ENCODE measurements at regions not wholly inside any gene's neighbourhood (a gene's known extent, or its start where the extent isn't known, plus 50 kb on each side); places are given as distances from the start of the nearest gene placed in this dataset.
"Not testable (repeated sequence)": the region's sequence is repeated elsewhere in the genome, so short reads cannot be mapped to it uniquely, and the experiment has no call there.

- TF ChIP-seq CTCF, POLR2A (IDR thresholded peaks at IDR 0.05): not testable (repeated sequence)
Observed at GRCh38 chr5:90073026-90073570, 336.5 kb downstream of the CETN3 start.
